Breast epithelium (tissue), 4 donors: ENCODE measurements at regions not wholly inside any gene's neighbourhood (a gene's known extent, or its start where the extent isn't known, plus 50 kb on each side); places are given as distances from the start of the nearest gene placed in this dataset.

Source experiments
- DNase-seq, 2 donors: peaks; one replicate each; pipeline ENCODE4 v3.0.0-alpha.2; 2019; ENCODE audit warnings: low spot score in 2 of 2
- H3K27ac ChIP-seq, 2 donors: fragments of 200-600 bp; sonication (generic) in 1 of 2; one replicate each; pipeline ENCODE4 v1.5.1; 2016 to 2019; ENCODE audit warnings: mild to moderate bottlenecking in 1 of 2
- H3K27me3 ChIP-seq, 2 donors: fragments of 200-600 bp; sonication (generic) in 1 of 2; one replicate each; pipeline versions ENCODE4 v1.5.1 to v1.6.0; 2017 to 2019; ENCODE audit warnings: control low read depth in 1 of 2, mild to moderate bottlenecking in 1 of 2
- H3K36me3 ChIP-seq: fragments of 200-600 bp; one replicate; pipeline ENCODE4 v1.5.1; 2019
- H3K4me1 ChIP-seq, 2 donors: fragments of 200-600 bp; sonication (generic); one replicate each; pipeline ENCODE4 v1.5.1; 2016 to 2019; ENCODE audit warnings: control low read depth in 1 of 2
- H3K4me3 ChIP-seq, 3 donors: fragments of 200-600 bp; sonication (generic); 1 replicate in 2 of 3; 2 replicates in 1 of 3; pipeline ENCODE4 v1.5.1; 2016 to 2019; ENCODE audit warnings: mild to moderate bottlenecking in 3 of 3, moderate library complexity in 2 of 3
- H3K9me3 ChIP-seq, 2 donors: fragments of 200-600 bp; sonication (generic) in 1 of 2; one replicate each; pipeline ENCODE4 v1.5.1; 2016 to 2019; ENCODE audit warnings: control low read depth in 1 of 2
- CTCF ChIP-seq, 3 donors: fragments of 450-650 bp; IDR thresholded peaks; one replicate each; pipeline ENCODE4 v1.5.1; 2016 to 2017; ENCODE audit warnings: antibody characterized with exemption in 3 of 3, mild to moderate bottlenecking in 3 of 3, moderate library complexity in 3 of 3
- POLR2A ChIP-seq: fragments of 450-650 bp; IDR thresholded peaks from one replicate; pipeline ENCODE4 v1.6.1; 2016; ENCODE audit warnings: antibody characterized with exemption, mild to moderate bottlenecking, moderate library complexity
- POLR2AphosphoS5 ChIP-seq, 3 donors: sonication (generic); formaldehyde crosslinking; IDR thresholded peaks; one replicate each; pipeline ENCODE4 v1.6.1; 2017; ENCODE audit warnings: antibody characterized with exemption in 3 of 3
- intact Hi-C: fragments of 100-400 bp; cut with DNase I; formaldehyde crosslinking; loops from one replicate; pipeline ENCODE4 v1.15.1; 2023; ENCODE audit warnings: low total_unique reads

- TF ChIP-seq POLR2AphosphoS5 (IDR thresholded peaks at IDR 0.05) (no peak), CTCF (IDR thresholded peaks at IDR 0.05) (no peak), POLR2A (no peak)
- no peaks in the 10 kb centered on the region for H3K9me3 ChIP-seq
- H3K27me3 ChIP-seq: no peaks in the 10 kb centered on the region
- DNase-seq: no peak
- intact Hi-C loops: no loop called here
- H3K36me3 ChIP-seq: no peaks in the 10 kb centered on the region
- no peak overlapping the region for H3K4me3 ChIP-seq
- no peak overlapping the region for H3K27ac ChIP-seq
- H3K4me1 ChIP-seq: no peaks in the 10 kb centered on the region
Measured at GRCh38 chr13:31930490-31930889, 101.1 kb upstream of the FRY start.

- no peak overlapping the region for H3K4me3 ChIP-seq
- TF ChIP-seq CTCF (IDR thresholded peaks at IDR 0.05) (no peak), POLR2AphosphoS5 (IDR thresholded peaks at IDR 0.05) (no peak), POLR2A (no peak)
- H3K27me3 ChIP-seq: no peaks in the 10 kb centered on the region
- no peaks in the 10 kb centered on the region for H3K36me3 ChIP-seq
- no peaks in the 10 kb centered on the region for H3K4me1 ChIP-seq
- DNase-seq: no peak
- H3K27ac ChIP-seq: no peak overlapping the region
- intact Hi-C loops: no loop called here
- no peaks in the 10 kb centered on the region for H3K9me3 ChIP-seq
Measured at GRCh38 chr13:31930901-31931522, 100.6 kb upstream of the FRY start.

GRCh38 chr13:31937436-31937835, 94.1 kb upstream of the FRY start:
- H3K4me3 ChIP-seq: no peak overlapping the region
- intact Hi-C loops: no loop called here
- H3K36me3 ChIP-seq: no peaks in the 10 kb centered on the region
- H3K27ac ChIP-seq: no peak overlapping the region
- no peak for DNase-seq
- TF ChIP-seq CTCF (IDR thresholded peaks at IDR 0.05) (no peak), POLR2A (no peak), POLR2AphosphoS5 (IDR thresholded peaks at IDR 0.05) (no peak)
- no peaks in the 10 kb centered on the region for H3K27me3 ChIP-seq
- H3K9me3 ChIP-seq: no peaks in the 10 kb centered on the region
- H3K4me1 ChIP-seq: no peaks in the 10 kb centered on the region

GRCh38 chr13:31940076-31940475, 91.5 kb upstream of the FRY start:
- no peaks in the 10 kb centered on the region for H3K27me3 ChIP-seq
- no peak overlapping the region for H3K27ac ChIP-seq
- H3K9me3 ChIP-seq: no peaks in the 10 kb centered on the region
- intact Hi-C loops: no loop called here
- no peak for DNase-seq
- no peaks in the 10 kb centered on the region for H3K4me1 ChIP-seq
- H3K4me3 ChIP-seq: no peak overlapping the region
- TF ChIP-seq POLR2A: no peak
- no peaks in the 10 kb centered on the region for H3K36me3 ChIP-seq

- Histone ChIP-seq H3K4me3 (no peak overlapping the region), H3K27me3 (no peaks in the 10 kb centered on the region), H3K36me3 (no peaks in the 10 kb centered on the region), H3K4me1 (no peaks in the 10 kb centered on the region), H3K27ac (no peak overlapping the region), H3K9me3 (no peaks in the 10 kb centered on the region)
- TF ChIP-seq CTCF (IDR thresholded peaks at IDR 0.05): no peak
- TF ChIP-seq POLR2AphosphoS5 (IDR thresholded peaks at IDR 0.05): no peak
- TF ChIP-seq POLR2A: no peak
- no peak for DNase-seq
- intact Hi-C loops: no loop called here
Measured at GRCh38 chr13:31943591-31943990, 88.0 kb upstream of the FRY start.
